ENCODE measurements at regions not wholly inside any gene's neighbourhood (a gene's known extent, or its start where the extent isn't known, plus 50 kb on each side); places are given as distances from the start of the nearest gene placed in this dataset.
"Not testable (repeated sequence)": the region's sequence is repeated elsewhere in the genome, so short reads cannot be mapped to it uniquely, and the experiment has no call there.

DNA sequence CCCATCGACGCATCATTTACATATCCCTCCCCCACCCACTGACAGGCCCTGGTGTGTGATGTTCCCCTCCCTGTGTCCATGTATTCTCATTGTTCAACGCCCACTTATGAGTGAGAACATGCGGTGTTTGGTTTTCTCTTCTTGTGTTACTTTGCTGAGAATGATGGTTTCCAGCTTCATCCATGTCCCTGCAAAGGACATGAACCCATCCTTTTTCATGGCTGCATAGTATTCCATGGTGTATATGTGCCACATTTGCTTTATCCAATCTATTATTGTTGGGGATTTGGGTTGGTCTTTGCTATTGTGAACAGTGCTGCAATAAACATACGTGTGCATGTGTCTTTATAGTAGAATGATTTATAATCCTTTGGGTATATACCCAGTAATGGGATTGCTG lies 243.3 kb downstream of the TTC6 start:
- in situ Hi-C loops (cut with MboI; ENCODE audit: low sequenced_read_pairs): not testable (repeated sequence)

DNA sequence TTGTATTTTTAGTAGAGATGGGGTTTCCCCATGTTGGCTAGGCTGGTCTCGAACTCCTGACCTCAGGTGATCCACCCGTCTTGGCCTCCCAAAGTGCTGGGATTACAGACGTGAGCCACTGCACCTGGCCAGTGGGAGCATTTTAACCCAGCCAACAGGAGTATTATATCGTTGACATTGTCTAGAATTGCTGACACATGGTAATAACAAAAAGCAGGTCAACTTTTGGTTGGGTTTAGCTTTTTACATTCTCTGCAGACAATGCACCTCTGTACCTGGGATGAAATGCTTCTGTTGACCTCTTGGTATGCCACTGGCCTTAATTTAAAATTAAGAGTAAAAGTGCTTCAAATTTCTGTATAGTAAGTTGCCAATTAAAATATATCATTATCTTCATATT lies 245.6 kb downstream of the TTC6 start:
- in situ Hi-C loops (cut with MboI; ENCODE audit: low sequenced_read_pairs): not testable (repeated sequence)

DNA sequence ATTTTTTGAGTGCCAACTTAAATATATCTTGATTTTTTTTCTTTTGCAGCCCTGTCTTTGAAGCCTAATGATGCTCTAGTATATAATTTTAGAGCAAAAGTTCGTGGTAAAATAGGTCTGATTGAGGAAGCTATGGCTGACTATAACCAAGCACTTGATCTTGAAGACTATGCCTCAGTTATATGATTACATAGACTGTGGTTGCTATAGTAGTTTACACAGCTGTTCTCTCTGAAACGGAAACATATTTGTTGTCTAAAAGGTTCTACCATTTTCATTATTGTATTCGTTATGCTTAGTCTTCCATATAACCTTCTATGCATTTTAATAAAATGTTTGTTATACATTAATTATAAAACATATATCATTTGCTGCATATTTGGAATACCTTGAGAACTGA lies 246.7 kb downstream of the TTC6 start:
- in situ Hi-C loops (cut with MboI; ENCODE audit: low sequenced_read_pairs): no loop called here

DNA sequence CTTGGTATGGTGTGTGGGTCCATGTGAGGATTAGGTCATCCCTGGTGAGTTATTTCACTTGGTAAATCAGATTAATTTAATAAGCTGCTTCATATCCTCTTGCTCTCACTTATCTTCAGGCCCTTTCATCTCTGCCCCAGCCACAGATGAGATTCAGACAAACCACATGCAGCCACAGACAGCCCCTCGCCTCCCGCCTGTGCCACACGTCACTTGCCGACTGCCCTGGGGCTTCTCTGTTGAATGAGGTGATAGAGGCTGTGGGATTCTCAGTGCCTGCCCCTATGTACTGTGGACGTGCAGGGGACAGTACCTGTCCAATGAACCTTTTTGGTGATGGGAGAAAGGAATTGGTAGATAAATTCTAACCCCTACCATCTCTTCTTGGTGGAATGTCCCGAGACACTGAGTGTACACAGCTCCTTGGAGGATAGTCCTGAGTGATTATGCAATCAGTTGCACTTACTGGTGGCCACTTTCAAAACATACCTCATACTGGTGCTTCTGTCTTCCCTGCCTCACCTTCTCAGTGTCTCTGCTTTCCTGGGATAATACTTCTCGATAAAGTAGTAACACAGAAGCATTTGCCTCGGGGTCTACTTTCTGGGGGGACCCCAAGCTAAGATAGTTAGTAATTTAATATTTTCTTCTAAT lies 248.7 kb downstream of the TTC6 start:
- in situ Hi-C loops (cut with MboI; ENCODE audit: low sequenced_read_pairs): no loop called here

DNA sequence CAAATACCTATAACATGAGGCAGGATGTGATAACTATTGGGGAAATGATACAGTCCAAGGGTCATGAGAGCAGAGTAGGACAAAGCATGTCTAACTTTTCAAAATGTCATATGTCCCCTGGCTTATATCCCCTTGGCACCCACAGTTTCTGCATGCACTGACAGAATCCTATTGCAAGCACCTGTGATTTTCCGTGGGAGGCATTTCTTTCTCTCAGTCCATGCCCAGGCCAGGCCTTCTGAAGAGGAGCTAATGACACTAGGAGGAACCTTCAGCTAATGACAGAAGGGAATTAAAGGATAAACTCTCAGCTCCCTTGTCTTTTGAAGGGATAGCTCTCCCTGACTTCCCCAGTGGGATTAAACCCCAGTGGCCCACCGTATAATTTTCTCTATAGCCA lies 249.2 kb downstream of the TTC6 start:
- in situ Hi-C loops (cut with MboI; ENCODE audit: low sequenced_read_pairs): no loop called here

DNA sequence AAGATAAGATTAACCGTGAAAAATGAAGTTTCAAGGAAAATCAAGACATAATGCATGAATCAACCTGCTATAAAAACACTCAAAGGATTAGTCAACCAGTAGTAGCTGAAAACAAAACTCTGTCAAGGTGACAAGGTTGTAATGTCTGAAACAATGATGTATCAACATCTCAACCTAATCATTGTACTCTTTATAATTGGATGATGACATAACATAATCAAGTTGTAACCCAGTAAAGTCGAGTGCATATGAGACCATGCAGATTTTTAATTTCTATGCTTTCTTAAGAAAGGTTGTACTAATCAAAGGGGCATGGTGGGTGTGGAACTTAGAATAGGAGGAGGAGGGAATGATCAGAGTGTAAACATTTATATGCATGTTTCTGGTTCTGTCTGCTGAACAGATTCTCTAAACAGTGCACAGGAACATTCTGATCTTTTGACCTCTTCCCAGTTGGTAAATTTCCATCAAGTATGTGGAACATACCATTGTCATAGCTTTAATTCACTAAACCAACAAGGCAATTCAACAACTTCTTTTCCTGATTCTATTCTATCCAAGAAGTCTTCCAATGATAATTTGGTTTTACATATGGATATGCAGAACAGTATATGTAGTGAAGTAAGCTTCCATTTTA lies 253.7 kb downstream of the TTC6 start:
- in situ Hi-C loops (cut with MboI; ENCODE audit: low sequenced_read_pairs): no loop called here

DNA sequence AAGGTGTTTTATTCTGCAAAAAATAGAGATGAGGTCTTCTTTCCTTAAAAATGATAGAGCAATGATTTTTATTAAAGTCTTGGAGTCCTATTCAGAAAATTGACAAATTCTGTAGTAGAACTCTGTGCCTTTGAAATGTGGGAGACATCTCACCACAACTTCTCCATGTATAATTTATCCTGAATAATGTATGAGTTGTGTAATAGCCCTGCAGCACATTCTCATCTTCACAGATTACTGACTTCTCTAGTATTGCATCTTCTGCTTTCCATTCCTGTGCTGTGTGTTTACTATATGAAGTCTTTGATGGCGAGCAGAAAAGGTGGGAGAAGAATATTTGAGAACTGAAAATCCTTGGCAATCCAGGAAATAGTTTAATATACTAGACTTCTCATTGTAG lies 255.6 kb downstream of the TTC6 start:
- in situ Hi-C loops (cut with MboI; ENCODE audit: low sequenced_read_pairs): no loop called here

DNA sequence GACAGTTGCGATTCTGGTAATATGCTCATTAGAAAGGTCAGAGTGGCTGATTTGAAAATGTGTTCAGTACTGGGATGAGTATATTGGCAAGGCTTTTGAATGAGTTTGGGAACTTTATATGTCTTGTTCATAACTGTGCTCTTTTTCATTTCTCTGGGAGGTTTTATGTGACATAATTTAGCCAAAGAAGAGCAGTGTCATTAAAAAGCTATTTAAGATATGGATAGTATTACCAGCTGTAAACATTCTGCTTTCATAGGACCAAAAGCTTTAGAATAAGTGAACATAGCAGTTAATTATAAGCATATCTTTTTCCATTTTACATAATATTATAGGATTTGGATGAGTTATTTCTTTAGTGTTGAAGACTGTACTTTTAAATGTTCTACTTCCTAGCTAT lies 260.4 kb downstream of the TTC6 start:
- in situ Hi-C loops (cut with MboI; ENCODE audit: low sequenced_read_pairs): no loop called here

DNA sequence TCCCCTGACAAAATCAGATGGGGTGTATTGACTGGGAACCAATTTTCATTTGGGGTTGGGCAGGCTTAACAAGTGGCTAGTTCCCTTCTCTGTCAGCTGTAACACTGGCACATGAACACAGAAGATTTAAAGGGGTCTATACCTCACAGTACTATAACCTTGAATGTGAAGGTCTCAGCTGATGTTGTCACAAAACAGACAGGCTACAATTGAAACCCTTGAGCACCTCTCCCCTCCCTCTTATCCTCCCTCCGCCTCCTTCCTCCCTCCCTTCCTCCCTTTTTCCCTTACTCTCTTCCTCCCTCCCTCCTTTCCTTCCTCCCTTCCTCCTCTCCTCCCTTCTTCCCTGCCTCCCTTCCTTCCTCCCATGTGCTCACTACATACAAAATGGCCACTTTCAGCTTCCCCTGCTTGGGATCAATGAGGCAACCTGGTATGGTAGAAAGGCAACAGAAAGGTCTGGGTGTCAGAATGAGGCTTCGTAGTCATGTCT lies 262.4 kb downstream of the TTC6 start:
- in situ Hi-C loops (cut with MboI; ENCODE audit: low sequenced_read_pairs): no loop called here

DNA sequence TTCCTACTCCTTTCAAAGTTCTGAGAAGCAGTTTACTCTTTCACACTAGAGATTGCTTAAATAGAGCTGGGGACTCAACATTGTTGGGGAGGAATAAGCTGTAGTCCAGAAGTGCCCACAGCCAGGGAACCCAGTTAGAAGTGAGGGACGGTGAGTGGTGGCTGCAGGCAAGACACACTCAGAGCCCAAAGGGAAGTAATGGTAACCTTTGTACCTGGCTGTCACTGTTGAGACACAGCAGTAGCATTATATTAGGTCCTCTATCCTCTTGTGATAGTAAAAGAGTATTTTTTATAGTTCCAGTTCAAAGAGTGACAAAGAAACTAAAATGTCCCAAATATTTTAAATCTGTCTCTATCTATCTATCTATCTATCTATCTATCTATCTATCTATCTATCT lies 263.3 kb downstream of the TTC6 start:
- in situ Hi-C loops (cut with MboI; ENCODE audit: low sequenced_read_pairs): no loop called here

DNA sequence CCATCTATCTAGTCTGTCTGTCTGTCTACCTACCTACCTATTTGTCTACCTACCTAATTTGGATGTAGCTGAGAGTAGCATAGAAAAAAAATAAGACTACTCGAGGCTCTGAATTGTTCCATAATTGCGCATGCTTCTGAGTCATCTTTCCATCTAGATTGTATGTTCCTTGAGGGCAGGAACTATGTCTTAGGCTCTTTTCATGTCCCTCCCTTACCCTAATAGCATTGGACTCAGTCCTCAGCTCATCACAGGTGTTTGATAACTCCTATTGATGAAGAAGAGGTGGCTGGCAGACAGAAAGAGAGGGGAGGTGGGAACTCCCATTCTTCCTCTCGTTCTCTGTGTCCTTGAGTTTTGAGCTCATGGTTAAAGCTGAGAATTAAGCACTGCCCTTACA lies 263.7 kb downstream of the TTC6 start:
- in situ Hi-C loops (cut with MboI; ENCODE audit: low sequenced_read_pairs): no loop called here

DNA sequence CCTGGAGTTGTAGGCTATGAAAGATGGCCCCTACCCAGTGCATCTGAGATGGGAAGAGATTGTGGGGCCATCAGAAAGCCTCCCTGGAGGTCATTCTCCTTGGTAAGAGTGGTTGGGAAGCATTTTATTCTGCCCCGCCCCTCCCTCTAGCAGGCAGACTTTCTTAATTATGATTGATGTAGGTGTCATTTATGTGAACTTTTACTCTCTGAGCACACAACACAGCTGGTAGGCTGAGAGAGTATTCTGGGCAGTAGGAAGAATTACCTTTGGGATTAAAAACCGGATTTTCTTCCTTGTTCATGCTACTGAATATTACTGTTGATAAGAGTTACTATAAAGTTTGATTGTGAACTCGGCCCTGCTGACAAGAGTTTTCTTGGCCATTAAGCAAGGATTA lies 266.8 kb downstream of the TTC6 start:
- in situ Hi-C loops (cut with MboI; ENCODE audit: low sequenced_read_pairs): no loop called here

DNA sequence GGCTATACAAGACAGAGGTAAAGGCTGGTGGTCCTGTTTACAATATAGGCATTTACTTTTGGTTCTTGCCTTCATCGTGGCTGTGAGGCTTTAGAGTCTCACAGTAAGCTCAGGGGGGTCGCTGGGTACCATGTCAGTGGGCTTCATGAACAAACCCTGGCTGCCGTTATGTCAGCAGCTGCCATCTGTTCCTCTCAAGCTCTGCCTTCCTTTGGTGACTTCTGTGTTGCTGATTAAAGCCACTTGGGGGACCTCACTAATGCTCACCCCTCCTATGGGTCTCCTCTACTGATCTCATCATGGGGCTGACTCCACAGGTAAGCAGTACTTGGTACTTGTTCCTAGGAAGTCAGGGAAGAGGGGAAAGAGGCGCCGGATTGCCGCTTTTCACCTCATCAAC lies 268.7 kb downstream of the TTC6 start:
- in situ Hi-C loops (cut with MboI; ENCODE audit: low sequenced_read_pairs): no loop called here

DNA sequence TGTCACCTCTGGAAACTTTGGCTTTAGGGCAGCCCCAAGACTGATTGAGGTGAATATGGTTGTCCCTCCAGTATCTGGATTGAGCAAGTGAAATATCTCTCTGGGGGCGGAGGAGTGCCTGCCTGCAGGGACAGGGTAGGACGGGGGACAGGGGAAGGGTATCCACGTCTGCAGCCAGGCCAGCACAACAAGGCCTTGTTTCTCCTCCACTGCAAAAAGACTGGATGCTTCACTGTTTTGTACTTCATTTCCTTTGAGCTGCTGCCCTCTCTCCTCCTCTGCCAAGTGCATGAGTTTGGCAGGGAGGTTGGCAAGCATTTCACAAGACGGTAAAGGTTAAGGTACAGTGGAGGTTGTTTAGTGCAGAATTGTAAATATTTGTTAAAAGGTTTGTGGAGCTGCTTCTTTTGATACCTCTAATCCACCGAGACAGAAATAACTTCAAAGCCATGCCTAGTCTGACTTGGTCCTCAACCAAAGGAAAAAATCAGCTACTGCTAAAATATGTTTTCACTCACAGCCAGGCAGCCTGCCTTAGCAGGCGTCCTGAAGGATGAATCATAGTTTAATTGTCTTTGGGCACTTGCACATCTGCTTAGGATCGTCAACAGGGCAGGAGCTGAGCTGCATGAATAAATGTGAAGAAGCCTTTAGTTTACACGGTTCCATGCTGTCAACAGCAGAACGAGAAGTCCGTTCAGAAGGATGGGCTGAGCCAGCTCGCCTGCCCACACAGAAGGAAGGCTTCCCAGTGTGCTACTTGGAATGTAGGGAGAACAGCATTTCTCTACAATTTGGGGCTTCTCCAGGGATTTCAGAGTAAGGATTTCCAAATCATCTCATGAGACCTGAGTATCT lies 269.7 kb downstream of the TTC6 start:
- in situ Hi-C loops (cut with MboI; ENCODE audit: low sequenced_read_pairs): no loop called here

DNA sequence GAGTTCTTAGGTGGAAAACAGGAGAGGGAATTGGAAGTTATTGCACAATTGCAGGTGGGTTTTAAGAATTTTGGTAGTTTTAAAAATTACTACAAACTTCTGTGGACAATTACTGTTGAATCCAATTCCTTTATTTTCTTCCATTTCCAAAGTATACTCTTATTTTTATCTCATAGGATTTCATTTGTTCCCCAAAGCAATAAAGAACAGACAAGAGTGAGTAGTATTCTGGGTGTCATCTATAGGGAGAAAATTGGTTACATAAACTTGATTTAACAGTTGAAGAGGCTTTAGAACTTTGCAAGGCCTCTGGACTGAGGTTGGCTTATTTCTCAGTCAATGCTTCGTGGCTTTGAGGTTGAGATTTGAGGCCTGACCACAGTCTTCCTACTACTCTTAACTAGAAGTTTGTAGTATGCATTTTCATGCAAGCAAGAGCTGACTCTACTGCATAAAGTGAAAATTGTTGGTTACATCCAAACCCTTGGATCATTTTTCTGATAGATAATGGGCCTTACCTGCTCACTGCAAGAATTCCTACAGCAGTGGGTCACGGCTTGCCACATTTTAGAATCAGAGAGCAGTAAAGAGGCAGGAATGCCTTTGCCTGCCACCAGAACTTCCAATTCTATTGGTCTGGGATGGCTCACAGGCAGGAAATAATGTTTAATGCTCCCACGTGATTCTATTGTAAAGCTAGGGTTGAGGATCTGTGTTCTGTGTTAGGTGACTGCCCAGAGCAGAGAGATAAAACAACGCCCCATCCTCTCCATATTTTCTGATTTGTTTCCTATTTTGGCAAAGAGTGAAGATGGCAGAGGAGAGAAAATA lies 270.5 kb downstream of the TTC6 start:
- in situ Hi-C loops (cut with MboI; ENCODE audit: low sequenced_read_pairs): no loop called here

DNA sequence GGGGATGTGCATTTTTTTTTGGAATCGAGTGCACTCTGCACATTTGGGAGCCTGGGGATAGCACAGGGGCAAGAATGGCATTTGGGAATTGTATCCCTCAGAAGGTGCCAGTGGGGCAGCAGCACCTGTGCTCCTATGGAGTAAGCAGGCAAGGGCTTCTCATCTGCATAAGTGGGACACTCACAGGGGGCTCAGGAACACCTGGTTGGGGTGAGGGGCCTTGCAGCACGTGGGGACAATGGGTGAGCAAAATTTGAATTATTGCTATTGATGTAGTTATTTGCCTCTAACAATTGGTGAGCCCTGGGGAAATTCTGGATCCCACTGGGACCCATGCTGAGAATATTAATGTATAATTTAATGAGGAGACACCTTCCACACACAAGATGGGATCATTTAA lies 274.2 kb downstream of the TTC6 start:
- in situ Hi-C loops (cut with MboI; ENCODE audit: low sequenced_read_pairs): no loop called here

DNA sequence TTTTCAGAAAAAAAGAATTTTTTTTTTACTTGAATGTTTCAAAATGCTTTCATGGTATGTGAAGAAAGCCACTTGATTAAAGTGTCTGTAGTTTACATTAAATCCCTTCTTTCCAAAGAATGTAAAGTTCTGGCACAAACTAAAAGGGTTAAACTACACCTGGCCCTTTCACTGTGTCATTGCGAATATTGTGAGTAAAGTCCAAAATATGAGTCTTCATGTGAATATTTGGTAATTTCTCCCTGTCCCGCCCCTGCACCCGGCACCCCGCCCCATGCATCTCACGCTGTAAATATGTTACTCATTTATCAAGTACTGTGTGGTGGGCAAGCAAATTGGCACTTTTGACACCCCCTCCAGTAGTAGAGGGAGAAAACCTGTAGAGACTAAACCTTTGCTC lies 274.7 kb downstream of the TTC6 start:
- in situ Hi-C loops (cut with MboI; ENCODE audit: low sequenced_read_pairs): no loop called here

DNA sequence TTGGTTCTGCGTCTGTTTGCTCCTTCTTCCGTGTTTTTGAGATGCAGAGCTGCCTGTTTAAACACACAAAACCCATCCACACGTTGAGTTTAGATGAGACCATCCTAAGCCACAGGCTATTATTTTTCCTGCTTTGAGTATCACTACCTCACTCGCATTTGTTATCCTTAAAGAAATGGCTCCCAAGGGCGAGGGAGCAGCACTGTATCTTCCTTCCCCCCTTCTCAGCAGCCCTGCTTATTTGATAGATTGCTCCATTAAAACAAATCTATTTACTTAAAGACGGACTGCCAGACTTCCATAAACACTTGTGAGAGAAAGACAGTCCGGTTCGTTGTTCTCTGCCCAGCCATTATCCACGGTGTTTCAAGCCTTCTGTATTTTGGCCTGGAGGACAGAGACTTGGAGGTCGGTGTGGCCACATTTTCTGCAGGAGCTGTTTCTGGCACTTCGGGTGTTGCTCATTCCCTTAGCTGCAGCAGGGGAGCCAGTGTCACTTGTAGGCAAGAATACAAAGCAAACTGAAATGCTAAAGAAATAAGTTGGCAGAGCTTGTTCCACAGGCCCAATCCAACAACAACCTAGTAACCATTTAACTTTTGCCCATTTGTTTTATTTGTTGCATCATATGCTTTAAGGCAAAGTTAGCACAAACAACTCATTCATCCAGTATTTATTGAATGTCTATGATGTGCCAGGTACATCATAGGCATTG lies 275.4 kb downstream of the TTC6 start:
- in situ Hi-C loops (cut with MboI; ENCODE audit: low sequenced_read_pairs): no loop called here

DNA sequence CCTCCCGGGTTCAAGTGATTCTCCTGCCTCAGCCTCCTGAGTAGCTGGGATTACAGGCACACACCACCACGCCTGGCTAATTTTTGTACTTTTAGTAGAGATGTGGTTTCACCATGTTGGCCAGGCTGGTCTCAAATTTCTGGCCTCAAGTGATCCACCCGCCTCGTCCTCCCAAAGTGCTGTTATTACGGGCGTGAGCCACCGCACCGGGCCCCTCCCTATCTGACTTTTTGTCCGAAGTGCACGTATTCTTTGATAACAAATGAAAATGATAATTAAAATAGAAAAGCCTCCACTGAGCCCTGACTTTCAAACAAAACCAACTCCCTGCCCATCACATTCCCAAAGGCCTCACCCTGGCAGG lies 278.6 kb downstream of the TTC6 start:
- in situ Hi-C loops (cut with MboI; ENCODE audit: low sequenced_read_pairs): not testable (repeated sequence)

DNA sequence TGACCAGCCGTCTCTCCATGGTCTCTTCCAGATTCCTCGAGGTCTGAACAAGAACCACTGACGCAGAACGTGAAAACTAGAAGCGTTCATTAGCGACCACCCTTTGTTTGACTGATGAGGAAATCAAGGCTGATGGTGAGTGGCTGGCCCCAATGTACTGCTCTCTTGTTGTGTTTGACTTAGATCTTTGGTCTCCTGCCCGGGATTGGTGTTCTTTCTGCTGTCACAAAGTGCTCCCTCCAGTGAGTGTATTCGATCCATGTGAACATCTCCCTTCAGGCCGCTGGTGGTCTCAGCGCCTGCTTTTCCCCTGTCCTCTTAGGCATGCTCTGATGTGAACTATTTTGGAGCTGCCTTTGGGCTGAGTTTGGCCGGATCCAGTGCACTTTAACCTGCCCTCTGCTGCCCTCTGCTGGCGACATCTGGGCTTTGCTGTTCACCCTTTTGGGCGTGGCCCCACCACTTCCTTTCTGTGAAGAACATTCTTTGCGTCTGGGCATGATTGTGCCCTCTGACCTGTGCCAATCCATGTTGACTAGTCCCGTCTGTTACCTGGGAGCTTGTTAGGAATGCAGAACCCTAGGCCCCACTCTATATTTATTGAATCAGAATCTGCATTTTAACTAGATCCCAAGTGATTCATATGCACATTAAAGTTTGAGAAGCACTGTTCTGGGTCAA lies 279.1 kb downstream of the TTC6 start:
- in situ Hi-C loops (cut with MboI; ENCODE audit: low sequenced_read_pairs): loop anchor here (25.0 kb wide), 1 partner anchor 637 kb away; no protein-coding TSS in a partner anchor

Measured in HL-60/S4 treated with phorbol 12-myristate 13-acetate at 8.2 ng/mL for 4 days and 3 days (cell line).